Stimulated activated CD4-positive, alpha-beta T cell treated with anti-CD3 and anti-CD28 coated beads, Interleukin-2, amount 100 ng/mL, for 4 hours (primary cell): ENCODE measurements at regions not wholly inside any gene's neighbourhood (a gene's known extent, or its start where the extent isn't known, plus 50 kb on each side); places are given as distances from the start of the nearest gene placed in this dataset.

Experiments used
- DNase-seq: peaks from one replicate; pipeline ENCODE4 v3.0.0-alpha.2; 2020; ENCODE audit warnings: low read depth

GRCh38 chr5:52725808-52726207 is 61.9 kb upstream of the ITGA1 start:
- DNase-seq, result no peak

GRCh38 chr5:52727020-52727419 is 60.7 kb upstream of the ITGA1 start:
- no peak for DNase-seq

GRCh38 chr5:52727576-52727975 is 60.1 kb upstream of the ITGA1 start:
- no peak for DNase-seq

GRCh38 chr5:52728224-52728623 is 59.5 kb upstream of the ITGA1 start:
- no peak for DNase-seq

GRCh38 chr5:52728686-52729085 is 59.0 kb upstream of the ITGA1 start:
- DNase-seq, result no peak

- DNase-seq, result no peak
Observed at GRCh38 chr5:52731274-52732027, 56.3 kb upstream of the ITGA1 start.

GRCh38 chr5:52734557-52734956 is 53.2 kb upstream of the ITGA1 start:
- no peak for DNase-seq

- no peak for DNase-seq
Observed at GRCh38 chr5:52735139-52735538, 52.6 kb upstream of the ITGA1 start.
